Thymus (tissue), 11 donors: ENCODE measurements at regions not wholly inside any gene's neighbourhood (a gene's known extent, or its start where the extent isn't known, plus 50 kb on each side); places are given as distances from the start of the nearest gene placed in this dataset.

ENCODE experiments used
- DNase-seq, 9 donors: peaks; one replicate each; pipeline ENCODE4 v3.0.0-alpha.2; 2013; ENCODE audit warnings: low spot score in 9 of 9, low read depth in 6 of 9, missing footprints in 1 of 9
- H3K27ac ChIP-seq, 2 donors: one replicate each; pipeline ENCODE4 v1.5.1; 2013; ENCODE audit warnings: control low read depth in 1 of 2, low read depth in 1 of 2, low read length in 1 of 2, mild to moderate bottlenecking in 1 of 2, moderate library complexity in 1 of 2
- H3K27me3 ChIP-seq, 2 donors: one replicate each; pipeline ENCODE4 v1.5.1; 2013; ENCODE audit warnings: low read length in 1 of 2; ENCODE audit not compliant: control insufficient read depth in 2 of 2, insufficient read depth in 1 of 2
- H3K36me3 ChIP-seq, 2 donors: one replicate each; pipeline ENCODE4 v1.5.1; 2013; ENCODE audit warnings: low read length in 1 of 2, mild to moderate bottlenecking in 1 of 2, moderate library complexity in 1 of 2; ENCODE audit not compliant: control insufficient read depth in 2 of 2, insufficient read depth in 2 of 2
- H3K4me1 ChIP-seq, 2 donors: one replicate each; pipeline ENCODE4 v1.5.1; 2013; ENCODE audit warnings: low read length in 2 of 2; ENCODE audit not compliant: control insufficient read depth in 2 of 2, insufficient read depth in 2 of 2
- H3K4me3 ChIP-seq, 2 donors: one replicate each; pipeline ENCODE4 v1.5.1; 2013; ENCODE audit warnings: low read length in 2 of 2, control low read depth in 1 of 2, mild to moderate bottlenecking in 1 of 2
- H3K9me3 ChIP-seq, 2 donors: one replicate each; pipeline ENCODE4 v1.5.1; 2013; ENCODE audit warnings: low read length in 1 of 2, mild to moderate bottlenecking in 1 of 2; ENCODE audit not compliant: control insufficient read depth in 2 of 2, insufficient read depth in 1 of 2
- WGBS: extraction: QIAGEN DNeasy Blood & Tissue Kit; methylation state at CpG from one replicate; pipeline ENCODE4 v1.1.7; 2013; 5-methylcytosine and 5-hydroxymethylcytosine counted together
- donor health status: healthy.

- Histone ChIP-seq H3K4me1 (no peaks in the 10 kb centered on the region), H3K4me3 (no peak overlapping the region), H3K27ac (no peak overlapping the region), H3K9me3 (no peaks in the 10 kb centered on the region), H3K36me3 (no peaks in the 10 kb centered on the region), H3K27me3 (peaks cover 7 to 19% of the 10 kb centered on the region in 2 donors)
- WGBS, result 11% methylated on average over 5 of the region's 5 CpGs
- DNase-seq, result no peak
These were observed 116.0 kb upstream of the LHX5 start for GRCh38 chr12:113587720-113588119.

- no peaks in the 10 kb centered on the region for H3K4me1 ChIP-seq
- 90% methylated on average over 4 of the region's 4 CpGs for WGBS
- H3K9me3 ChIP-seq, result no peaks in the 10 kb centered on the region
- H3K27me3 ChIP-seq, result peaks cover 2 to 8% of the 10 kb centered on the region in 2 donors
- DNase-seq, result no peak
- no peak overlapping the region for H3K4me3 ChIP-seq
- no peak overlapping the region for H3K27ac ChIP-seq
- no peaks in the 10 kb centered on the region for H3K36me3 ChIP-seq
These were observed 114.8 kb upstream of the LHX5 start for GRCh38 chr12:113586461-113586860.

- no peaks in the 10 kb centered on the region for H3K36me3 ChIP-seq
- no peaks in the 10 kb centered on the region for H3K9me3 ChIP-seq
- WGBS, result 41% methylated on average over 5 of the region's 5 CpGs
- peaks cover 0 to 2% of the 10 kb centered on the region in 2 donors for H3K27me3 ChIP-seq
- H3K27ac ChIP-seq, result no peak overlapping the region
- no peaks in the 10 kb centered on the region for H3K4me1 ChIP-seq
- no peak overlapping the region for H3K4me3 ChIP-seq
- DNase-seq, result no peak
These were observed 111.0 kb upstream of the LHX5 start for GRCh38 chr12:113582521-113583218.

- DNase-seq, result no peak
- no peaks in the 10 kb centered on the region for H3K27me3 ChIP-seq
These were observed 109.7 kb upstream of the LHX5 start for GRCh38 chr12:113581342-113581741.

GRCh38 chr12:113580437-113580836 is 108.8 kb upstream of the LHX5 start:
- no peak for DNase-seq
- 22% methylated on average over 2 of the region's 2 CpGs for WGBS
- Histone ChIP-seq H3K9me3 (no peaks in the 10 kb centered on the region), H3K4me1 (no peaks in the 10 kb centered on the region), H3K36me3 (no peaks in the 10 kb centered on the region), H3K27ac (no peak overlapping the region), H3K27me3 (no peaks in the 10 kb centered on the region), H3K4me3 (no peak overlapping the region)

More at GRCh38 chr12:113581342-113581741, 109.7 kb upstream of the LHX5 start:
- no peaks in the 10 kb centered on the region for H3K9me3 ChIP-seq
- H3K4me3 ChIP-seq, result no peak overlapping the region
- no peak overlapping the region for H3K27ac ChIP-seq
- H3K4me1 ChIP-seq, result no peaks in the 10 kb centered on the region
- H3K36me3 ChIP-seq, result no peaks in the 10 kb centered on the region

GRCh38 chr12:113577464-113578129 is 105.9 kb upstream of the LHX5 start:
- Histone ChIP-seq H3K36me3 (no peaks in the 10 kb centered on the region), H3K9me3 (no peaks in the 10 kb centered on the region), H3K27me3 (no peaks in the 10 kb centered on the region), H3K4me1 (no peaks in the 10 kb centered on the region), H3K4me3 (no peak overlapping the region), H3K27ac (no peak overlapping the region)
- DNase-seq, result no peak
- WGBS, result 40% methylated on average over 7 of the region's 7 CpGs

GRCh38 chr12:113575386-113575785 is 103.7 kb upstream of the LHX5 start:
- H3K4me3 ChIP-seq, result no peak overlapping the region
- H3K9me3 ChIP-seq, result no peaks in the 10 kb centered on the region
- H3K27ac ChIP-seq, result no peak overlapping the region
- DNase-seq, result no peak
- 84% methylated on average over 10 of the region's 10 CpGs for WGBS
- H3K36me3 ChIP-seq, result no peaks in the 10 kb centered on the region
- H3K4me1 ChIP-seq, result no peaks in the 10 kb centered on the region
- no peaks in the 10 kb centered on the region for H3K27me3 ChIP-seq

- H3K4me1 ChIP-seq, result no peaks in the 10 kb centered on the region
- DNase-seq, result no peak
- H3K9me3 ChIP-seq, result no peaks in the 10 kb centered on the region
- H3K27me3 ChIP-seq, result peaks cover 0 to 2% of the 10 kb centered on the region in 2 donors
- no peak overlapping the region for H3K4me3 ChIP-seq
- 94% methylated on average over 1 of the region's 1 CpG for WGBS
- no peaks in the 10 kb centered on the region for H3K36me3 ChIP-seq
- H3K27ac ChIP-seq, result no peak overlapping the region
These were observed 101.5 kb upstream of the LHX5 start for GRCh38 chr12:113573148-113573547.

- Histone ChIP-seq H3K36me3 (no peaks in the 10 kb centered on the region), H3K9me3 (no peaks in the 10 kb centered on the region), H3K27me3 (peaks cover 0 to 2% of the 10 kb centered on the region in 2 donors), H3K4me1 (no peaks in the 10 kb centered on the region), H3K4me3 (no peak overlapping the region), H3K27ac (no peak overlapping the region)
- DNase-seq, result no peak
- 77% methylated on average over 3 of the region's 3 CpGs for WGBS
These were observed 100.0 kb upstream of the LHX5 start for GRCh38 chr12:113571713-113572112.
